OCI-LY3 (cell line): ENCODE measurements at regions not wholly inside any gene's neighbourhood (a gene's known extent, or its start where the extent isn't known, plus 50 kb on each side); places are given as distances from the start of the nearest gene placed in this dataset.

Experiments
- H2AFZ ChIP-seq: fragments of 200-600, 300-600 bp; shearing (Covaris generic); 2 replicates; pipeline ENCODE4 v1.6.0; 2014; ENCODE audit warnings: antibody characterized with exemption, low read depth, low read length
- H3K27ac ChIP-seq: fragments of 200-600, 300-600 bp; sonication (generic); 2 replicates; pipeline ENCODE4 v1.5.1; 2014; ENCODE audit warnings: mild to moderate bottlenecking, low read length, moderate library complexity, mixed read lengths
- H3K27me3 ChIP-seq: fragments of 200-600, 300-600 bp; sonication (generic); 2 replicates; pipeline ENCODE4 v1.6.1; 2014; ENCODE audit warnings: low read depth, low read length, mixed read lengths
- H3K36me3 ChIP-seq: fragments of 200-600, 300-600 bp; sonication (generic); replicated peaks from 2 replicates; pipeline ENCODE3; 2014; ENCODE audit warnings: low read depth, low read length, mixed read lengths
- H3K4me1 ChIP-seq: fragments of 300-600, 200-600 bp; sonication (generic); 2 replicates; pipeline ENCODE4 v1.6.1; 2014; ENCODE audit warnings: low read length, mixed read lengths
- H3K4me2 ChIP-seq: fragments of 200-600, 300-600 bp; sonication (generic); 2 replicates; pipeline ENCODE4 v1.6.1; 2014; ENCODE audit warnings: low read length, mixed read lengths
- H3K4me3 ChIP-seq: fragments of 300-600, 200-600 bp; sonication (generic); 2 replicates; pipeline ENCODE4 v1.5.1; 2014; ENCODE audit warnings: antibody characterized with exemption, mild to moderate bottlenecking, low read length, moderate library complexity
- H3K79me2 ChIP-seq: fragments of 300-600, 200-600 bp; shearing (Covaris generic); 2 replicates; pipeline ENCODE4 v1.6.1; 2014; ENCODE audit warnings: mild to moderate bottlenecking, low read length, mixed read lengths
- H3K9ac ChIP-seq: fragments of 300-600, 200-600 bp; shearing (Covaris generic); 2 replicates; pipeline ENCODE4 v1.6.0; 2014; ENCODE audit warnings: mild to moderate bottlenecking, low read length, moderate library complexity
- H3K9me3 ChIP-seq: fragments of 200-600, 300-600 bp; shearing (Covaris generic); 2 replicates; pipeline ENCODE4 v1.6.1; 2014; ENCODE audit warnings: low read length, mixed read lengths; ENCODE audit not compliant: insufficient read depth
- H4K20me1 ChIP-seq: fragments of 200-600, 300-600 bp; sonication (generic); 2 replicates; pipeline ENCODE4 v1.6.1; 2016; ENCODE audit warnings: low read length, mixed read lengths; ENCODE audit not compliant: insufficient read depth
- CTCF ChIP-seq: fragments of 200-600, 300-600 bp; sonication (generic); IDR thresholded peaks from 2 replicates; pipeline ENCODE4 v1.5.1; 2014; ENCODE audit warnings: antibody characterized with exemption, low read length, low read depth
- EZH2phosphoT487 ChIP-seq: fragments of 200-600 bp; shearing (Covaris generic); IDR thresholded peaks from 2 replicates; pipeline ENCODE4 v1.6.1; 2018; ENCODE audit warnings: antibody characterized with exemption, mixed run types, low read depth

GRCh38 chr1:30045304-30046090, 677.9 kb downstream of the MATN1 start:
- Histone ChIP-seq H3K9ac (no peak overlapping the region), H3K9me3 (no peaks in the 10 kb centered on the region), H3K27ac (no peak overlapping the region), H3K4me1 (no peaks in the 10 kb centered on the region), H3K4me2 (no peak overlapping the region), H3K36me3 (no peaks in the 10 kb centered on the region), H4K20me1 (no peaks in the 10 kb centered on the region), H3K79me2 (no peaks in the 10 kb centered on the region), H2AFZ (no peak overlapping the region), H3K4me3 (no peak overlapping the region), H3K27me3 (no peaks in the 10 kb centered on the region)
- TF ChIP-seq EZH2phosphoT487 (no peak), CTCF (no peak)

GRCh38 chr1:30044656-30045144, 678.7 kb downstream of the MATN1 start:
- Histone ChIP-seq H3K9ac (no peak overlapping the region), H4K20me1 (no peaks in the 10 kb centered on the region)
- no peak for TF ChIP-seq EZH2phosphoT487
- TF ChIP-seq CTCF = no peak

GRCh38 chr1:30043731-30044408, 679.5 kb downstream of the MATN1 start:
- Histone ChIP-seq H3K36me3 (no peaks in the 10 kb centered on the region), H3K79me2 (no peaks in the 10 kb centered on the region), H2AFZ (no peak overlapping the region), H3K27ac (no peak overlapping the region), H3K4me1 (no peaks in the 10 kb centered on the region), H3K27me3 (no peaks in the 10 kb centered on the region), H3K9me3 (no peaks in the 10 kb centered on the region), H3K4me3 (no peak overlapping the region), H3K4me2 (no peak overlapping the region), H4K20me1 (no peaks in the 10 kb centered on the region), H3K9ac (no peak overlapping the region)
- TF ChIP-seq CTCF (no peak), EZH2phosphoT487 (no peak)

More at GRCh38 chr1:30044656-30045144, 678.7 kb downstream of the MATN1 start:
- H3K4me2 ChIP-seq = no peak overlapping the region
- no peak overlapping the region for H2AFZ ChIP-seq
- H3K36me3 ChIP-seq = no peaks in the 10 kb centered on the region
- H3K79me2 ChIP-seq = no peaks in the 10 kb centered on the region
- no peak overlapping the region for H3K27ac ChIP-seq
- no peaks in the 10 kb centered on the region for H3K9me3 ChIP-seq
- no peaks in the 10 kb centered on the region for H3K27me3 ChIP-seq
- no peak overlapping the region for H3K4me3 ChIP-seq
- no peaks in the 10 kb centered on the region for H3K4me1 ChIP-seq

- no peak overlapping the region for H2AFZ ChIP-seq
- H3K4me3 ChIP-seq = no peak overlapping the region
- no peaks in the 10 kb centered on the region for H3K27me3 ChIP-seq
- no peaks in the 10 kb centered on the region for H4K20me1 ChIP-seq
- no peaks in the 10 kb centered on the region for H3K79me2 ChIP-seq
- H3K9me3 ChIP-seq = no peaks in the 10 kb centered on the region
- no peak overlapping the region for H3K4me2 ChIP-seq
- H3K4me1 ChIP-seq = no peaks in the 10 kb centered on the region
- H3K36me3 ChIP-seq = no peaks in the 10 kb centered on the region
- no peak overlapping the region for H3K9ac ChIP-seq
- H3K27ac ChIP-seq = no peak overlapping the region
- no peak for TF ChIP-seq CTCF
- no peak for TF ChIP-seq EZH2phosphoT487
Measured at GRCh38 chr1:30043256-30043655, 680.1 kb downstream of the MATN1 start.
